ENCODE measurements at regions not wholly inside any gene's neighbourhood (a gene's known extent, or its start where the extent isn't known, plus 50 kb on each side); places are given as distances from the start of the nearest gene placed in this dataset.
"Not testable (repeated sequence)": the region's sequence is repeated elsewhere in the genome, so short reads cannot be mapped to it uniquely, and the experiment has no call there.

- not testable (repeated sequence) for TF ChIP-seq EP300, POLR2AphosphoS5, POLR2A (IDR thresholded peaks at IDR 0.05)
- TF ChIP-seq, protein P1, sequence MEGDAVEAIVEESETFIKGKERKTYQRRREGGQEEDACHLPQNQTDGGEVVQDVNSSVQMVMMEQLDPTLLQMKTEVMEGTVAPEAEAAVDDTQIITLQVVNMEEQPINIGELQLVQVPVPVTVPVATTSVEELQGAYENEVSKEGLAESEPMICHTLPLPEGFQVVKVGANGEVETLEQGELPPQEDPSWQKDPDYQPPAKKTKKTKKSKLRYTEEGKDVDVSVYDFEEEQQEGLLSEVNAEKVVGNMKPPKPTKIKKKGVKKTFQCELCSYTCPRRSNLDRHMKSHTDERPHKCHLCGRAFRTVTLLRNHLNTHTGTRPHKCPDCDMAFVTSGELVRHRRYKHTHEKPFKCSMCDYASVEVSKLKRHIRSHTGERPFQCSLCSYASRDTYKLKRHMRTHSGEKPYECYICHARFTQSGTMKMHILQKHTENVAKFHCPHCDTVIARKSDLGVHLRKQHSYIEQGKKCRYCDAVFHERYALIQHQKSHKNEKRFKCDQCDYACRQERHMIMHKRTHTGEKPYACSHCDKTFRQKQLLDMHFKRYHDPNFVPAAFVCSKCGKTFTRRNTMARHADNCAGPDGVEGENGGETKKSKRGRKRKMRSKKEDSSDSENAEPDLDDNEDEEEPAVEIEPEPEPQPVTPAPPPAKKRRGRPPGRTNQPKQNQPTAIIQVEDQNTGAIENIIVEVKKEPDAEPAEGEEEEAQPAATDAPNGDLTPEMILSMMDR (IDR thresholded peaks at IDR 0.05): not testable (repeated sequence)
Observed at GRCh38 chr14:19059066-19059465, 91.8 kb downstream of the POTEM start.

Measured in sigmoid colon (tissue), 4 donors.